GM12865 (cell line): ENCODE measurements at regions not wholly inside any gene's neighbourhood (a gene's known extent, or its start where the extent isn't known, plus 50 kb on each side); places are given as distances from the start of the nearest gene placed in this dataset.

Source experiments
- DNase-seq: peaks from one replicate; pipeline ENCODE4 v3.0.0; 2010; ENCODE audit warnings: low read depth
- H3K4me3 ChIP-seq: 2 replicates; pipeline ENCODE4 v1.5.1; 2011; ENCODE audit warnings: mild to moderate bottlenecking, low read depth, low read length, control low read depth
- TF ChIP-seq, protein P1 (sequence below): IDR thresholded peaks from 2 replicates; pipeline ENCODE4 v1.5.1; 2011; ENCODE audit warnings: low read length, control low read depth, low read depth, inconsistent platforms; ENCODE audit not compliant: insufficient read depth; ENCODE audit errors: missing control alignments

- TF ChIP-seq, protein P1, sequence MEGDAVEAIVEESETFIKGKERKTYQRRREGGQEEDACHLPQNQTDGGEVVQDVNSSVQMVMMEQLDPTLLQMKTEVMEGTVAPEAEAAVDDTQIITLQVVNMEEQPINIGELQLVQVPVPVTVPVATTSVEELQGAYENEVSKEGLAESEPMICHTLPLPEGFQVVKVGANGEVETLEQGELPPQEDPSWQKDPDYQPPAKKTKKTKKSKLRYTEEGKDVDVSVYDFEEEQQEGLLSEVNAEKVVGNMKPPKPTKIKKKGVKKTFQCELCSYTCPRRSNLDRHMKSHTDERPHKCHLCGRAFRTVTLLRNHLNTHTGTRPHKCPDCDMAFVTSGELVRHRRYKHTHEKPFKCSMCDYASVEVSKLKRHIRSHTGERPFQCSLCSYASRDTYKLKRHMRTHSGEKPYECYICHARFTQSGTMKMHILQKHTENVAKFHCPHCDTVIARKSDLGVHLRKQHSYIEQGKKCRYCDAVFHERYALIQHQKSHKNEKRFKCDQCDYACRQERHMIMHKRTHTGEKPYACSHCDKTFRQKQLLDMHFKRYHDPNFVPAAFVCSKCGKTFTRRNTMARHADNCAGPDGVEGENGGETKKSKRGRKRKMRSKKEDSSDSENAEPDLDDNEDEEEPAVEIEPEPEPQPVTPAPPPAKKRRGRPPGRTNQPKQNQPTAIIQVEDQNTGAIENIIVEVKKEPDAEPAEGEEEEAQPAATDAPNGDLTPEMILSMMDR = no peak
- H3K4me3 ChIP-seq = no peak overlapping the region
- DNase-seq = no peak
Observed at GRCh38 chr16:35198223-35199199, 1739.1 kb downstream of the TP53TG3F start.

DNA sequence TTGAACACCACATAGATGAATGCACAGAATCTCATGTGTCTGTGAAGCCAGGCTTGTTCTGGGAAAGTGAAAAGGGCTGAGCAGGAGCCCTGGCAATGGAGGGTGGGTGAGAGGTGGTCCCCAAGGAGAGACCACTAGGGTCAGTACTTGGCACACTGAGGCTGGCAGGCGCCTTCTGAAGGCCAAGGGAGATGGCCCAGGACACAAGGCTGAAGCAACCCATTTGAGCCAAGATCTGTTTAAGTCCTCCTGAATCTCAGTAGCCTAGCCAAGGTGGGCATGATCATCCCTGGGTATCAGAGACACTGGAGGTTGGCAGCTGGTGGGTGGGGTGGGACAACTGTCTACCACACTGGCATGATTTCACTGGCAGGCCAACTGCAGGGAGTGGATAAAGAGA lies 1741.2 kb downstream of the TP53TG3F start:
- TF ChIP-seq, protein P1 = no peak
- DNase-seq = no peak
- H3K4me3 ChIP-seq = no peak overlapping the region

DNA sequence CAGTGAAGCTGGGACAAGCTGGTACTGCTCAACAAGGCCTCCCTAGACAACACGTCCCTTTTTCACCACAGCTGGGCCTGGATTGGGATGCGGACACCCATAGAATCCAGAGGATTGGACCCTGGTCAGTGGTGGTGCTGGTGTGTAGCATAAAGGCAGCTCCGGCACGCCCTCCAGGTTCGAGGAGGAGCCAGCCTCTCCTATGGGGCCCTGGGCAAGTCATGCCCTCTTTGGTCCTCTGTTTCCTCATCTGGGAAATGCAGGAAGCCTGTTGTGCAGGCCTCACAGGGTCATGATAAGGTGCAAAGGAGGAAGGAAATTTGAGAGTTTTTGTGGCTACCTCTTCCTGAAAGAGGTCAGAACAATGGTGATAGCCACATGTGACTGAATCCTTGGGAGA lies 1741.7 kb downstream of the TP53TG3F start:
- TF ChIP-seq, protein P1 = no peak
- H3K4me3 ChIP-seq = no peak overlapping the region
- no peak for DNase-seq

- no peak overlapping the region for H3K4me3 ChIP-seq
- no peak for DNase-seq
- TF ChIP-seq, protein P1 = no peak
Observed at GRCh38 chr16:35203636-35204035, 1744.2 kb downstream of the TP53TG3F start.

DNA sequence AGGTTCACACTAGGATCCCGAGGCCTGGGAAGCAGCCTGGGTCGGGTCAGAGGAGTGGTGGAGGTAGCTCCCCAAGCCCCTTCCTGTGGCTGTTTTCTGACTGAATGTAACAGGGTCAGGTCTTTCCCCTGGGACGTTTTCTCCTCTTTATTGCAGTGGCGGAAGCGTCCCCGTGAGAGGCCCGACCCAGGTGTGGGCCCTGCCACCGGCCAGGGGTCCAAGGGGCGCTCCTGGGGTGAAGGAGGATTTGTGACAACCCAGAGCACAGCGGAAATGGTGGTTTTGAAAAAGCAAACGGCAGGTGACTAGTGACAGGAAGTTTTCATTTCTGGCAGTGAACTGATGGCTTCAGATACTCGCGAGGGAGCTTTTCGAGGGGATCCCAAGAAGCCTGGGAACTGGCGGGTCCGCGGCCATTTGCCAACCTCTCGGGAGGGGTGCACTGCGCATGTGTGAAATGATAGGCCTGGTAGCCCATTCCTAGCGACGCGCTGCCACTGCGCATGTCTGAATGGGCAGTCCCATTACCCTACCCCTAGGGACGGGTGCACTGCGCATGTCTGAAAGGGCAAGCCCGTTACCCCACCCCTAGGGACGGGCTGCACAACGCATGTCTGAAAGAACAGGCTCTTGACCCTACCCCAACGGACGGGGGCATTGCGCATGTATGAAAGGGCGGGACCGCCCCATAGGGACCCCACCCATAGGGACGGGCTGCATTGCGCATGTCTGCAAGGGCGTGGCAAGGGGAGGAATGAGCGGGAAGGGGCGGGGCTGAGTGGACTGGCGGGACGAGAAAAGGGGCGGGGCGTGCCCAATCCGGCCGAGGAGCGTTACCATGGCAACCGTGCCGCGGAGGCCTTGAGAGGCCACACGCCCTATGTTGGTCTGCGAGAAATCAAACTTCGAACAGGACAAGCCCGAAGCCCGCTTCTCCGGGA lies 1747.9 kb downstream of the TP53TG3F start:
- H3K4me3 ChIP-seq = no peak overlapping the region
- TF ChIP-seq, protein P1 = no peak
- DNase-seq = no peak

- TF ChIP-seq, protein P1 = no peak
- H3K4me3 ChIP-seq = no peak overlapping the region
- no peak for DNase-seq
Observed at GRCh38 chr16:35208001-35208935, 1748.9 kb downstream of the TP53TG3F start.
